CD4-positive, alpha-beta T cell (primary cell): ENCODE measurements at regions not wholly inside any gene's neighbourhood (a gene's known extent, or its start where the extent isn't known, plus 50 kb on each side); places are given as distances from the start of the nearest gene placed in this dataset.
A peak's percentile ranks its signal among the peaks of the same experiment; 100 is the strongest.

Experiments
- ATAC-seq: fragments of 200-7000 bp; cut with Tn5 transposase; one replicate; pipeline ENCODE4 v1.10.0; 2022; ENCODE audit warnings: mild to moderate bottlenecking; ENCODE audit not compliant: poor library complexity
- CTCF ChIA-PET: fragments of 350-600 bp; sonication (Branson Sonifier 250); formaldehyde crosslinking; loops from one replicate; lab custom pipeline; 2021; ENCODE audit warnings: antibody characterized with exemption, inconsistent platforms; lab: Charles Lee
- POLR2A ChIA-PET: fragments of 350-600 bp; sonication (Branson Sonifier 250); formaldehyde crosslinking; loops from one replicate; lab custom pipeline; 2021; ENCODE audit warnings: antibody characterized with exemption, inconsistent platforms; lab: Charles Lee
- DNase-seq, 14 experiments: peaks; one replicate each; pipeline ENCODE4 v3.0.0-alpha.2; 2013 to 2020; ENCODE audit warnings: mixed read lengths in 2 of 14
- H3K27ac ChIP-seq, 2 donors: one replicate each; pipeline versions ENCODE4 v1.5.1 to v1.7.0; 2013; ENCODE audit warnings: low read length in 2 of 2, low read depth in 1 of 2, mild to moderate bottlenecking in 1 of 2
- H3K27me3 ChIP-seq, 2 experiments: 1 replicate in 1 of 2; 2 replicates in 1 of 2; pipeline versions ENCODE4 v1.6.1 to v1.7.0; 2013; ENCODE audit warnings: low read length in 2 of 2, control low read depth in 1 of 2, mild to moderate bottlenecking in 1 of 2, moderate library complexity in 1 of 2; ENCODE audit not compliant: insufficient read depth in 2 of 2, control insufficient read depth in 1 of 2
- H3K36me3 ChIP-seq: one replicate; pipeline ENCODE4 v1.6.1; 2013; ENCODE audit warnings: low read length, control low read depth; ENCODE audit not compliant: insufficient read depth
- H3K4me1 ChIP-seq: one replicate; pipeline ENCODE4 v1.6.1; 2013; ENCODE audit warnings: low read length, control low read depth; ENCODE audit not compliant: insufficient read depth
- H3K4me3 ChIP-seq: one replicate; pipeline ENCODE4 v1.5.1; 2013; ENCODE audit warnings: mild to moderate bottlenecking, low read length, moderate library complexity
- H3K9me3 ChIP-seq, 2 experiments: 1 replicate in 1 of 2; 2 replicates in 1 of 2; pipeline versions ENCODE4 v1.6.1 to v1.7.0; 2013; ENCODE audit warnings: low read length in 2 of 2, mild to moderate bottlenecking in 2 of 2, control low read depth in 1 of 2, moderate library complexity in 1 of 2; ENCODE audit not compliant: control insufficient read depth in 1 of 2, insufficient read depth in 1 of 2
- H3K27ac Mint-ChIP-seq: one replicate; pipeline ENCODE4 v1.8.0; 2020; ENCODE audit warnings: mixed read lengths
- H3K27me3 Mint-ChIP-seq: one replicate; pipeline ENCODE4 v1.8.0; 2021; ENCODE audit warnings: mixed read lengths
- H3K36me3 Mint-ChIP-seq: one replicate; pipeline ENCODE4 v1.8.0; 2021; ENCODE audit warnings: low read depth, mixed read lengths
- H3K4me1 Mint-ChIP-seq: one replicate; pipeline ENCODE4 v1.8.0; 2021; ENCODE audit warnings: low read depth, mixed read lengths
- H3K4me3 Mint-ChIP-seq: one replicate; pipeline ENCODE4 v1.8.0; 2020; ENCODE audit warnings: mild to moderate bottlenecking, mixed read lengths
- H3K9me3 Mint-ChIP-seq: one replicate; pipeline ENCODE4 v1.8.0; 2020; ENCODE audit warnings: mixed read lengths
- CTCF ChIP-seq: fragments of 200-600 bp; IDR thresholded peaks from one replicate; pipeline ENCODE4 v1.8.0; 2022; ENCODE audit warnings: antibody characterized with exemption, mild to moderate bottlenecking
- intact Hi-C, 2 experiments: fragments of 100-400 bp; cut with DNase I in 1 of 2; cut with micrococcal nuclease in 1 of 2; formaldehyde crosslinking; loops; one replicate each; pipeline versions ENCODE4 v1.15.1 to v1.9.0; 2023 to 2025; cut with DNase I, micrococcal nuclease

- no peak for ATAC-seq
- ChIA-PET POLR2A (interaction anchor here (0.7 kb wide), 1 partner anchor 133 kb away, joined by 3 read pairs; no protein-coding TSS in a partner anchor), CTCF (no interaction called here)
- H3K4me3 Mint-ChIP-seq = no peak overlapping the region
- no peak for TF ChIP-seq CTCF
- DNase-seq = no peak
- H3K9me3 Mint-ChIP-seq = no peaks in the 10 kb centered on the region
- Histone ChIP-seq H3K4me3 (no peak overlapping the region), H3K27ac (no peak overlapping the region), H3K27me3 (no peaks in the 10 kb centered on the region), H3K4me1 (no peaks in the 10 kb centered on the region), H3K9me3 (no peaks in the 10 kb centered on the region), H3K36me3 (no peaks in the 10 kb centered on the region)
- intact Hi-C loops = no loop called here
- H3K4me1 Mint-ChIP-seq = no peaks in the 10 kb centered on the region
- H3K27me3 Mint-ChIP-seq = no peaks in the 10 kb centered on the region
- H3K27ac Mint-ChIP-seq = no peak overlapping the region
- no peaks in the 10 kb centered on the region for H3K36me3 Mint-ChIP-seq
Observed at GRCh38 chr6:11918739-11919605, 93.1 kb upstream of the HIVEP1 start.

GRCh38 chr6:11917951-11918738, 94.0 kb upstream of the HIVEP1 start:
- Mint-ChIP-seq H3K9me3 (no peaks in the 10 kb centered on the region), H3K27ac (no peak overlapping the region), H3K27me3 (no peaks in the 10 kb centered on the region), H3K4me3 (no peak overlapping the region), H3K4me1 (no peaks in the 10 kb centered on the region), H3K36me3 (no peaks in the 10 kb centered on the region)
- DNase-seq (no peak), ATAC-seq (no peak)
- TF ChIP-seq CTCF = no peak
- Histone ChIP-seq H3K9me3 (no peaks in the 10 kb centered on the region), H3K27ac (no peak overlapping the region), H3K4me3 (no peak overlapping the region), H3K27me3 (no peaks in the 10 kb centered on the region), H3K4me1 (no peaks in the 10 kb centered on the region), H3K36me3 (no peaks in the 10 kb centered on the region)
- intact Hi-C loops = no loop called here
- ChIA-PET CTCF (no interaction called here), POLR2A (interaction anchor here (0.7 kb wide), 1 partner anchor 132 kb away, joined by 3 read pairs; no protein-coding TSS in a partner anchor)

- intact Hi-C loops = no loop called here
- ChIA-PET CTCF (no interaction called here), POLR2A (no interaction called here)
- H3K4me3 Mint-ChIP-seq = no peak overlapping the region
- no peaks in the 10 kb centered on the region for H3K27me3 Mint-ChIP-seq
- H3K36me3 Mint-ChIP-seq = no peaks in the 10 kb centered on the region
- Histone ChIP-seq H3K4me1 (no peaks in the 10 kb centered on the region), H3K27me3 (no peaks in the 10 kb centered on the region), H3K36me3 (no peaks in the 10 kb centered on the region), H3K9me3 (no peaks in the 10 kb centered on the region), H3K27ac (no peak overlapping the region), H3K4me3 (no peak overlapping the region)
- no peak for TF ChIP-seq CTCF
- no peaks in the 10 kb centered on the region for H3K4me1 Mint-ChIP-seq
- no peak for ATAC-seq
- DNase-seq = peak in 2 of 14 experiments; percentile 8 to 19
- no peak overlapping the region for H3K27ac Mint-ChIP-seq
- H3K9me3 Mint-ChIP-seq = no peaks in the 10 kb centered on the region
Observed at GRCh38 chr6:11912420-11912819, 99.7 kb upstream of the HIVEP1 start.
